NT2/D1 (cell line): ENCODE measurements at regions not wholly inside any gene's neighbourhood (a gene's known extent, or its start where the extent isn't known, plus 50 kb on each side); places are given as distances from the start of the nearest gene placed in this dataset.

Source experiments
- DNase-seq: peaks from one replicate; pipeline ENCODE4 v3.0.0-alpha.2; 2011; ENCODE audit warnings: low read depth, low spot score
- H3K27me3 ChIP-seq: 2 replicates; pipeline ENCODE4 v1.6.0; 2011; ENCODE audit warnings: mild to moderate bottlenecking; ENCODE audit not compliant: insufficient read length, insufficient read depth
- H3K36me3 ChIP-seq: 2 replicates; pipeline ENCODE4 v1.6.1; 2011; ENCODE audit warnings: mild to moderate bottlenecking, low read length, mixed read lengths; ENCODE audit not compliant: insufficient read depth, insufficient read length
- H3K4me1 ChIP-seq: 2 replicates; pipeline ENCODE4 v1.5.1; 2011; ENCODE audit not compliant: insufficient read depth, insufficient read length
- H3K4me3 ChIP-seq: 2 replicates; pipeline ENCODE4 v1.5.1; 2011; ENCODE audit warnings: low read depth; ENCODE audit not compliant: insufficient read length
- H3K9ac ChIP-seq: 2 replicates; pipeline ENCODE4 v1.6.0; 2011; ENCODE audit warnings: low read depth; ENCODE audit not compliant: insufficient read length
- H3K9me3 ChIP-seq: 2 replicates; pipeline ENCODE4 v1.5.1; 2011; ENCODE audit warnings: mild to moderate bottlenecking, low read length; ENCODE audit not compliant: insufficient read depth
- SUZ12 ChIP-seq: IDR thresholded peaks from 2 replicates; pipeline ENCODE4 v1.6.1; 2011; ENCODE audit not compliant: insufficient read length, insufficient read depth; ENCODE audit errors: extremely low read depth
- YY1 ChIP-seq: IDR thresholded peaks from 2 replicates; pipeline ENCODE4 v1.6.1; 2011; ENCODE audit not compliant: insufficient read length, insufficient read depth
- ZNF274 ChIP-seq: IDR thresholded peaks from 2 replicates; pipeline ENCODE4 v1.6.1; 2011; ENCODE audit warnings: mild to moderate bottlenecking, low read depth, low read length

DNA sequence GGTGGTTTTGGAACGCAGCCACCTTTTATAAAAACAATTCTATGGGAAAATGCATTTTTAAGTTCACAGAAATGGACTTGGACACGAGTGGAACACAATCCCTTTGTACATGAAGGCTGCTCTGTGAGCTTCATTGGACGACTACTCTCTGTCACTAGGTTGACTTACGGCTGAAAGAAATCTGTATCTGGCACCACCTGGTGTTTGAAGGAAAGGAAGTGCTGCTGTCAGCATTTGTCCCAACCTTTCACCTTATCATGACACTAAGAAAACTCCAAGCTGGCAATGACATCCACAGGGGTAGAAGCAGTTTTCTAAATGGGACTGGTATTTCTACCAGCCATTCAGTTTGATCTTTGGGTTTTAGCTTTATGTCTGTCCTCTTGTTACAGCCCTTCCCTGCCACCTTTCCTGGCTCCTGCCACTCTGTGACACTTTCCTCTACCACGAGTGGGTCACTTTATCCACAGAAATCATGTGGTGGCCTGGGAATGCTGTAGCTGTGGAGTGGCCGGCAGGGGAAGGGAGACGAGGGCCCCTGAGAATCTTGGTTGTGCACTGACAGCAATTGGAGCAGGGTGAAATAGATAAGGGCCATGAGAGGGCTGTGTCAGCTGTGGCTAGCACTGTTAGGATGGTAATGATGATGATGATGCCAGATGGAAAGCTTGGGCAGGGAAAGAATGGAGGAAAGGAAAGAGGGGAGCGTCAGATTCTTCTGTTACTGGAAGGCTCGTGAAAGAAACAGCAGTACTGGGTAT lies 85.2 kb downstream of the TBX19 start:
- H3K36me3 ChIP-seq = no peaks in the 10 kb centered on the region
- no peak for TF ChIP-seq YY1
- TF ChIP-seq ZNF274 = no peak
- no peak for TF ChIP-seq SUZ12
- no peak overlapping the region for H3K9ac ChIP-seq
- H3K27me3 ChIP-seq = no peaks in the 10 kb centered on the region
- peak; percentile 9 for DNase-seq
- no peaks in the 10 kb centered on the region for H3K9me3 ChIP-seq
- no peaks in the 10 kb centered on the region for H3K4me1 ChIP-seq
- no peak overlapping the region for H3K4me3 ChIP-seq
